ENCODE measurements at regions not wholly inside any gene's neighbourhood (a gene's known extent, or its start where the extent isn't known, plus 50 kb on each side); places are given as distances from the start of the nearest gene placed in this dataset.

DNA sequence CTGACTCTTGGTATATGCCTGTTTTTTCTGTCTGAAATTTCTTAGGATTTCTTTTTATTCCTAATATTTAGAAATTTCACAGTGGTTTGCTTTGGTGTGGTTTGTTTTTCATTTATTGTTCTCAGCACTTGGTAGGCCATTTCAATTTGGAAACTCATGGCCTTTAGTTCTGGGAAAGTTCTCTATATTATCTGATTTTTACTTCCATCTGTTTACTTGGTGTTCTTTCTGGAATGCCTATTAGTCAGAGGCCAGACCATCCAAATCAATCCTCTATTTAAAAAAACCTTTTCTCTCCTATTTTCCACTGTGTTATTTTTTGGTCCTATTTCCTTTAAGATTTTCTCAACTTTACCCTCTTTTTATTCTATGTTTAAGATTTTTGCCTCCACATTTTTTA is 188.1 kb upstream of the SFRP2 start:
- Histone ChIP-seq H3K4me1 (no peaks in the 10 kb centered on the region), H3K36me3 (ENCODE audit: low read depth, missing control alignments) (no peaks in the 10 kb centered on the region), H3K9me3 (no peaks in the 10 kb centered on the region), H3K4me3 (no peak overlapping the region), H3K27ac (peak overlapping the region; percentile 9 to 42), H3K27me3 (no peaks in the 10 kb centered on the region)
- no peak for TF ChIP-seq POLR2A (IDR thresholded peaks at IDR 0.05)
- TF ChIP-seq, protein P1, sequence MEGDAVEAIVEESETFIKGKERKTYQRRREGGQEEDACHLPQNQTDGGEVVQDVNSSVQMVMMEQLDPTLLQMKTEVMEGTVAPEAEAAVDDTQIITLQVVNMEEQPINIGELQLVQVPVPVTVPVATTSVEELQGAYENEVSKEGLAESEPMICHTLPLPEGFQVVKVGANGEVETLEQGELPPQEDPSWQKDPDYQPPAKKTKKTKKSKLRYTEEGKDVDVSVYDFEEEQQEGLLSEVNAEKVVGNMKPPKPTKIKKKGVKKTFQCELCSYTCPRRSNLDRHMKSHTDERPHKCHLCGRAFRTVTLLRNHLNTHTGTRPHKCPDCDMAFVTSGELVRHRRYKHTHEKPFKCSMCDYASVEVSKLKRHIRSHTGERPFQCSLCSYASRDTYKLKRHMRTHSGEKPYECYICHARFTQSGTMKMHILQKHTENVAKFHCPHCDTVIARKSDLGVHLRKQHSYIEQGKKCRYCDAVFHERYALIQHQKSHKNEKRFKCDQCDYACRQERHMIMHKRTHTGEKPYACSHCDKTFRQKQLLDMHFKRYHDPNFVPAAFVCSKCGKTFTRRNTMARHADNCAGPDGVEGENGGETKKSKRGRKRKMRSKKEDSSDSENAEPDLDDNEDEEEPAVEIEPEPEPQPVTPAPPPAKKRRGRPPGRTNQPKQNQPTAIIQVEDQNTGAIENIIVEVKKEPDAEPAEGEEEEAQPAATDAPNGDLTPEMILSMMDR (IDR thresholded peaks at IDR 0.05) = no peak
- DNase-seq = no peak
- intact Hi-C loops (cut with DNase I; ENCODE audit: low total_unique reads) = no loop called here

DNA sequence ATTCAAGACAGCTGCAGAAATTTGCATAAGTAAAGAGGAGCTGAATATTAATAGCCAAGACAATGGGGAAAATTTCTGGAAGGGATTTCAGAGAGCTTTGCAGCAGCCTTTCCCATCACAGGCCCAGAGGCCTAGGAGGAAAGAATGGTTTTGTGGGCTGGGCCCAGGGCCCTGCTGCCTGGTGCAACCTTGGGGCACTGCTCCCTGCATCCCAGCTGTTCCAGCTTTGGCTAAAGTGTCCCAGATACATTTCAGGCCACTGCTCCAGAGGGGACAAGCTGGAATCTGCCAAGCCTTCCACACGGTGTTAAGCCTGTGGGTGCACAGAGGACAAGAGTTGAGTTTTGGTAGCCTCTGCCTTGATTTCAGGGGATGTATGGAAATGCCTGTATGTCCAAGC is 185.6 kb upstream of the SFRP2 start:
- intact Hi-C loops (cut with DNase I; ENCODE audit: low total_unique reads) = no loop called here
- no peak for TF ChIP-seq POLR2A (IDR thresholded peaks at IDR 0.05)
- TF ChIP-seq, protein P1 (IDR thresholded peaks at IDR 0.05) = no peak
- DNase-seq = no peak

DNA sequence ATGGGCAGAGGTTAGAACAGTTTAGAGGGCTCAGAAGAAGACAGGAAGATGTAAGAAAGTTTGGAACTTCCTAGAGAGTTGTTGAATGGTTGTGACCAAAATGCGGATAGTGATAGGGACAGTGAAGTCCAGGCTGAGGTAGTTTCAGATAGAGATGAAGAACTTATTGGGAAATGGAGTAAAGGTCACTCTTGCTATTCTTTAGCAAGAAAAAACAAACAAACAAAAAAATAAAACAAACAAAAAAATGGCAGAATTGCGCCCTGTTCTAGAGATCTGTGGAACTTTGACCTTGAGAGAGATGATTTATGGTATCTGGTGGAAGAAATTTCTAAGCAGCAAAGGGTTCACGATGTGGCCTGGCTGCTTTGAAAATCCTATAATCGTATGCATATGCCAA is 185.1 kb upstream of the SFRP2 start:
- Histone ChIP-seq H3K4me1 (no peaks in the 10 kb centered on the region), H3K27ac (no peak overlapping the region), H3K36me3 (ENCODE audit: low read depth, missing control alignments) (no peaks in the 10 kb centered on the region), H3K9me3 (no peaks in the 10 kb centered on the region), H3K27me3 (no peaks in the 10 kb centered on the region), H3K4me3 (no peak overlapping the region)
- intact Hi-C loops (cut with DNase I; ENCODE audit: low total_unique reads) = no loop called here
- WGBS, 2 donors = 45 to 52% methylated on average over 4 of the region's 4 CpGs
- DNase-seq = no peak
- TF ChIP-seq, protein P1 (IDR thresholded peaks at IDR 0.05) = no peak

More for the DNA sequence above, 185.6 kb upstream of the SFRP2 start:
- Histone ChIP-seq H3K4me1 (no peaks in the 10 kb centered on the region), H3K36me3 (ENCODE audit: low read depth, missing control alignments) (no peaks in the 10 kb centered on the region), H3K27ac (no peak overlapping the region), H3K27me3 (no peaks in the 10 kb centered on the region), H3K4me3 (no peak overlapping the region), H3K9me3 (no peaks in the 10 kb centered on the region)
- WGBS, 2 donors = 94 to 100% methylated on average over 1 of the region's 1 CpG

DNA sequence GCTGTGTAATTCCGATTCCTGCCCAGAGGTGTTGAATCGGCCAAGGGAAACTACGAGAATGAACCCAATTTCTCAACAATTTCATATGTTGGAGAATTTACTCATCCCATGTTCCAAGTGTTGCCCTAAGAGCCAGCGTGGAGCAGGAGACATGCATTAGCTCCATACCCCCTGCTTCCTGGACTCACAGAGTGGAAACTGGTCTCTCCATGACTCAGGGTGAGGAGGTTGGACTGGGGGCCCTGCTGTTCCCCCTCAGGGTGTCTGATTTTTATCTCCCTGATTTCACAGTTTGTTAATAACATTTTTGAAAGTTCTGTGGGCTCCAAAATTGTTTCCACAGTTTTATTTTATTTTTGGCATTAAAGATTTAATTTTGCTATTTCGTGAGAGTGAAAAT is 183.0 kb upstream of the SFRP2 start:
- Histone ChIP-seq H3K27me3 (no peaks in the 10 kb centered on the region), H3K36me3 (ENCODE audit: low read depth, missing control alignments) (no peaks in the 10 kb centered on the region), H3K4me3 (no peak overlapping the region), H3K27ac (no peak overlapping the region), H3K4me1 (no peaks in the 10 kb centered on the region), H3K9me3 (no peaks in the 10 kb centered on the region)
- intact Hi-C loops (cut with DNase I; ENCODE audit: low total_unique reads) = no loop called here
- WGBS, 2 donors = 91 to 95% methylated on average over 5 of the region's 5 CpGs
- DNase-seq = no peak
- TF ChIP-seq, protein P1 (IDR thresholded peaks at IDR 0.05) = no peak
- TF ChIP-seq POLR2A (IDR thresholded peaks at IDR 0.05) = no peak

DNA sequence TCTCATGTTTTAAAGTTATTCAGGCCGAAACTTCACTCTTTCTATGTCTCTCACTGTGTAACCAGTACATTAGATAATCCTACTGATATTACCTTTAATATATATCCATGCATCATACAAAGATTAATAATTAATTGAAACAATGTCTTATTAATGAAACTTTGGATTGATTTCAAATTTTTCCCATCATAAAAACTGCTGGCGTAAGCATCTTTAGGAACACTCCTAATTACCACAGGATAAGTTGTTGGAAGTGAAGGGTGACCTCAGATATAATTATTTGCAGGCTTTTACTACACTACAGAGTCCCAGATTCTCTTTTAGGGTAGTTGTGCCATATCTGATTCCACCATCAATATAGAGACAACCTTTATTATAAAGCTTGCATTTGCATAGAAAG is 181.3 kb upstream of the SFRP2 start:
- TF ChIP-seq POLR2A (IDR thresholded peaks at IDR 0.05) = no peak
- TF ChIP-seq, protein P1 (IDR thresholded peaks at IDR 0.05) = no peak
- no peaks in the 10 kb centered on the region for H3K9me3 ChIP-seq
- H3K4me3 ChIP-seq = no peak overlapping the region
- H3K27ac ChIP-seq = no peak overlapping the region
- no peaks in the 10 kb centered on the region for H3K27me3 ChIP-seq
- no peaks in the 10 kb centered on the region for H3K36me3 ChIP-seq (ENCODE audit: low read depth, missing control alignments)
- no peak for DNase-seq
- H3K4me1 ChIP-seq = no peaks in the 10 kb centered on the region
- intact Hi-C loops (cut with DNase I; ENCODE audit: low total_unique reads) = no loop called here
- 90 to 97% methylated on average over 2 of the region's 2 CpGs for WGBS, 2 donors

Measured in testis (tissue), 2 donors.